AG09309 (cell line): ENCODE measurements at regions not wholly inside any gene's neighbourhood (a gene's known extent, or its start where the extent isn't known, plus 50 kb on each side); places are given as distances from the start of the nearest gene placed in this dataset.

ENCODE experiments used
- DNase-seq: peaks from one replicate; pipeline ENCODE4 v3.0.0-alpha.2; 2010; ENCODE audit warnings: low read depth
- H3K4me3 ChIP-seq: 2 replicates; pipeline ENCODE4 v1.5.1; 2011; ENCODE audit warnings: mild to moderate bottlenecking, low read depth, low read length, moderate library complexity; ENCODE audit not compliant: control insufficient read depth
- TF ChIP-seq, protein P1 (sequence below): IDR thresholded peaks from 2 replicates; pipeline ENCODE4 v1.5.1; 2011; ENCODE audit warnings: mild to moderate bottlenecking, low read depth, low read length, inconsistent platforms; ENCODE audit not compliant: insufficient read depth, control insufficient read depth; ENCODE audit errors: missing control alignments

DNA sequence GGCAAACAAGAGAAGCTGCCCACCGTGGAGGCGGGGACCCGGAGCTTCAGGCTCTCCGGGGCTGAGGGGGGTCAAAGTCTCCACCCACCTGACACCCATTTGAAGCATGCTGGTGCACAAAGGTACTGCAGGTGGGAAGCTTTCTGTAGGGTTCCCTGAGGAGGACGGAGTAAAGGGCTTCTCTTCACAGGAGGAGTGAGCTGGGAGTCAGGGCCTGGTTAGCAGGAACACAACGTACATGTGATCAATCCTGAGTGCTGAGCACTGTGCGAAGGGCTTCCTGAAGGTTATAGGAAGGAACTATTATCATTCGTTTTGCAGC, 252.9 kb upstream of the RPL38 start:
- no peak for DNase-seq
- H3K4me3 ChIP-seq = no peak overlapping the region
- TF ChIP-seq, protein P1, sequence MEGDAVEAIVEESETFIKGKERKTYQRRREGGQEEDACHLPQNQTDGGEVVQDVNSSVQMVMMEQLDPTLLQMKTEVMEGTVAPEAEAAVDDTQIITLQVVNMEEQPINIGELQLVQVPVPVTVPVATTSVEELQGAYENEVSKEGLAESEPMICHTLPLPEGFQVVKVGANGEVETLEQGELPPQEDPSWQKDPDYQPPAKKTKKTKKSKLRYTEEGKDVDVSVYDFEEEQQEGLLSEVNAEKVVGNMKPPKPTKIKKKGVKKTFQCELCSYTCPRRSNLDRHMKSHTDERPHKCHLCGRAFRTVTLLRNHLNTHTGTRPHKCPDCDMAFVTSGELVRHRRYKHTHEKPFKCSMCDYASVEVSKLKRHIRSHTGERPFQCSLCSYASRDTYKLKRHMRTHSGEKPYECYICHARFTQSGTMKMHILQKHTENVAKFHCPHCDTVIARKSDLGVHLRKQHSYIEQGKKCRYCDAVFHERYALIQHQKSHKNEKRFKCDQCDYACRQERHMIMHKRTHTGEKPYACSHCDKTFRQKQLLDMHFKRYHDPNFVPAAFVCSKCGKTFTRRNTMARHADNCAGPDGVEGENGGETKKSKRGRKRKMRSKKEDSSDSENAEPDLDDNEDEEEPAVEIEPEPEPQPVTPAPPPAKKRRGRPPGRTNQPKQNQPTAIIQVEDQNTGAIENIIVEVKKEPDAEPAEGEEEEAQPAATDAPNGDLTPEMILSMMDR = no peak

DNA sequence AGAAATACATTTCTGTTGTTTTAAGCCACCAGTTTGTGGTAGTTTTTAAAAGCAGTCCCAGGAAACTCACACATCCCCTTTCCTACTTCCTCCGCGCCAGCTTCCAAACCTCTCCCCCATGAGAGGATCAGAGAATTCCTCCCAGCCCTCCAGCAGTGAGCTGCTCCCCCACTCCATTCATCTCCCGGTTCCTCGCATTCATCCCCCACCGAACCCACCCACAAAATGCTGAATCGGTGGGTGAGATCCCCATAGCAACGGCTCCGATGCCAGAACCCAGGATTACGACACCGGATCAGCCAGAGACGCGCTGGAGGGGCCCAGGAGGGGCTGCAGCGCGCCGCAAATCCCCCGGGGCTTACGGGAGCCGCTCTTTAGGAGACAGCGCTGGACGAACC, 251.4 kb upstream of the RPL38 start:
- no peak for DNase-seq
- TF ChIP-seq, protein P1 = no peak
- no peak overlapping the region for H3K4me3 ChIP-seq

DNA sequence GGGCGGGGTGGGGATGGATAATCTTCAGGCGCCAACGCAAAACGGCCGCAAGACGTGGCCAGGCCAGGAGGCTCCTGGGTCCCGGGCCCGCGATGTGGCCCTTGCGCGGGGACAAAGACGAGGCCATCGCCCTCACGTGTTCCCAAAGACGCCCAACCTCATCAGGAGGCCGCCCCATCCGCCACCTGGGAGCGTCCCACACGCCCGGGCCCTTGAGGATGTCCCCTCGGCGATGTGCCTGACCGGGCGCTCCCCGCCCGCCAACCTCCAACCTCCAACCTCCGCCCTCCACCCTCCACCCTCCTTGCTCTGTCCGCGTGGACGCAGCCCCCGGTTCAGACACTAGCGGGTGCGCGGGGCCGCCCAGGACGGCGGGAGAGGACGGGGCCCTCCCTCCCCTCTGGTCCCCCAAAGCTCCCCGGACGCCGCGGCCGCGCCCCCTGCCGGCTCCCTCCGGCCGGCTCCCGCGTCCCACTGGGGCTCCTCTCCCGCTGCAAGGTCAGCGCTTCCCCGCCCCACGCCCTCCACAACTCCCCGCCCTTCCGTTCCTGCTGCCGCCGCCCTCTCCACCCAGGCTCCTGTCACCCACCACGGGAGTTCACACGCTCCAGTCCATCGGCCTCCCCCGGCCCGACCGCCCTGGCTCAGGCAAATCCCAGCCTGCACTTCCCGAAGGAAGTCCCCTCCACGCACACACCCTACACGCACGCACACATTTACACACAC, 250.8 kb upstream of the RPL38 start:
- TF ChIP-seq, protein P1 = no peak
- DNase-seq = no peak
- H3K4me3 ChIP-seq = no peak overlapping the region

DNA sequence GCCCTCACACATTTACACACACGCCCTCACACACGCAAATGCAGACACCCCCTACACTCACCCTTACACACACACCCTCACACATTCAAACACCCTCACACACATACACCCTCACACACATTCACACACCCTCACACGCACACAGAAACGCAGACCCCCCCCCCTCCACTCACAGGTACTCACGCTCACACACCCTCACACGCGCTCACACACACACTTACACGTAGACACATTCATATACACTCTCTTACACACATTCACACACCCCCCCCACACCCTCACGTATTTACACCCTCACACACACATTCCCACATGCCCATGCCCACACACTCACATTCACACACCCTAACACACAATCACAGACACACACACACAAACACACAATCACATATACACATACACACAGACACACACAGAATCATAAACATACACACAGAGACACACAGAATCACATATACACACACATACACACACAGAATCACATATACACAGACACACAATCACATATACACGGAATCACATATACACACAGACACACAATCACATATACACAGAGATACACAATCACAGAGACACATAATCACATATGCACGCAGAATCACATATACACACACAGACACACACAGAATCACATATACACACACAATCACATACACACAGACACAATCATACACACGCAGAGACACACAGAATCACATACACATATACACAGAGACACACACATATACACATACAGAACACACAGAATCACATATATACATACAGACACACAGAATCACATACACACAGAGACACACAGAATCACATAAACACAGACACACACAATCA, 250.1 kb upstream of the RPL38 start:
- TF ChIP-seq, protein P1 = no peak
- DNase-seq = no peak
- no peak overlapping the region for H3K4me3 ChIP-seq

DNA sequence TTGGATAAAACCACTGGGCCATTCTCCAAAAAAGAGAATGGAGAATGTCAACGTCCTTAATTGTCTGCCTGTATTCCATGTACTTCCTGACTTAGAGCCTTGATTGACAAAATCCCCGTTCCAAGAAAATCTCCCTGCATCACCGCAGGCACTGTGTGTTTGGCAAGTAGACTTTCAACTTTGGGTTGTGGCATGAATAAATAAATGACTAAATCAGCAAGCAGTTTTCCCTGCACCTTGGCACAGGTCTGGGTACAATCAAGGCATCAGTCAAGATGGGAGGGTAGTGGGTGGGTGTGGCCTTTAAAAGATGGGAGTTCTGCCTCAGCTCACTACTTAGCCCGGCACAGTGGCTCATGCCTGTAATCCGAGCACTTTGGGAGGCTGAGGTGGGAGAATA, 248.5 kb upstream of the RPL38 start:
- DNase-seq = no peak
- TF ChIP-seq, protein P1 = no peak
- H3K4me3 ChIP-seq = no peak overlapping the region

DNA sequence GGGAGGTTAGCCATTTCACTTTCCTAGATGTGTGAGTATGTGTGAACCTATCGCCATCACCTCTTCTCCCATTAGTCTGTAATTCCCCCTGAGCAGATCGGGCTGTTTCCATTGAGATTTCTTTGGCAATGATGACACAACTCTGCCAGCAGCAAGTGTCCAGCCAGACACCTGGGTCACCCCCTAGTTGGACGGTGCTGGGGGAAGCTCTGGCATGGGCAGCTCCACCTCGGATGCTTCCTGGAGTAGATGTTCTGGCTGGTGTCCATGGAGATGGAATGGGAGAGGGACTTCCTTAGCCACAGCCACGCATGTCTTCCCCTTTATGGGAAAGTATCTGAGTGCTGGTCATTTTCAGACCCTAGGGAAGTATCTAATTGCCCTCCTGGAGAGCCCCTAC, 247.9 kb upstream of the RPL38 start:
- TF ChIP-seq, protein P1 = no peak
- no peak for DNase-seq
- no peak overlapping the region for H3K4me3 ChIP-seq
